NCI-H748 (cell line): ENCODE measurements at regions not wholly inside any gene's neighbourhood (a gene's known extent, or its start where the extent isn't known, plus 50 kb on each side); places are given as distances from the start of the nearest gene placed in this dataset.
A peak's percentile ranks its signal among the peaks of the same experiment; 100 is the strongest.
"Not testable (repeated sequence)": the region's sequence is repeated elsewhere in the genome, so short reads cannot be mapped to it uniquely, and the experiment has no call there.

Source experiments
- DNase-seq: peaks from one replicate; lab custom pipeline; 2025; ENCODE audit not compliant: unreplicated experiment; lab: John Stamatoyannopoulos, UW

GRCh38 chrX:39487969-39488330 is 609.8 kb downstream of the BCOR start:
- no peak for DNase-seq

GRCh38 chrX:39491548-39492297 is 606.0 kb downstream of the BCOR start:
- no peak for DNase-seq

- no peak for DNase-seq
Measured at GRCh38 chrX:39492497-39493162, 605.1 kb downstream of the BCOR start.

- no peak for DNase-seq
Measured at GRCh38 chrX:39493168-39493567, 604.6 kb downstream of the BCOR start.

- DNase-seq: not testable (repeated sequence)
Measured at GRCh38 chrX:39497117-39497516, 600.6 kb downstream of the BCOR start.

- DNase-seq: peak; percentile 25
Measured at GRCh38 chrX:39497702-39498265, 600.0 kb downstream of the BCOR start.

- no peak for DNase-seq
Measured at GRCh38 chrX:39499996-39500395, 597.8 kb downstream of the BCOR start.

GRCh38 chrX:39501822-39502221 is 595.9 kb downstream of the BCOR start:
- DNase-seq: no peak

- DNase-seq: no peak
Measured at GRCh38 chrX:39502486-39502885, 595.3 kb downstream of the BCOR start.

GRCh38 chrX:39504227-39504626 is 593.5 kb downstream of the BCOR start:
- DNase-seq: no peak

GRCh38 chrX:39504850-39505259 is 592.9 kb downstream of the BCOR start:
- DNase-seq: no peak

GRCh38 chrX:39506131-39506530 is 591.6 kb downstream of the BCOR start:
- no peak for DNase-seq

- no peak for DNase-seq
Measured at GRCh38 chrX:39507034-39507433, 590.7 kb downstream of the BCOR start.

- DNase-seq: no peak
Measured at GRCh38 chrX:39507617-39508299, 590.0 kb downstream of the BCOR start.

GRCh38 chrX:39508300-39508692 is 589.5 kb downstream of the BCOR start:
- DNase-seq: no peak

- DNase-seq: no peak
Measured at GRCh38 chrX:39509157-39509556, 588.6 kb downstream of the BCOR start.

- no peak for DNase-seq
Measured at GRCh38 chrX:39513836-39514235, 583.9 kb downstream of the BCOR start.

GRCh38 chrX:39514801-39515200 is 583.0 kb downstream of the BCOR start:
- no peak for DNase-seq

GRCh38 chrX:39516427-39516841 is 581.3 kb downstream of the BCOR start:
- DNase-seq: no peak

GRCh38 chrX:39518476-39519029 is 579.2 kb downstream of the BCOR start:
- no peak for DNase-seq

- DNase-seq: peak; percentile 70
Measured at GRCh38 chrX:39519030-39519488, 578.7 kb downstream of the BCOR start.
